ENCODE measurements at regions not wholly inside any gene's neighbourhood (a gene's known extent, or its start where the extent isn't known, plus 50 kb on each side); places are given as distances from the start of the nearest gene placed in this dataset.

DNA sequence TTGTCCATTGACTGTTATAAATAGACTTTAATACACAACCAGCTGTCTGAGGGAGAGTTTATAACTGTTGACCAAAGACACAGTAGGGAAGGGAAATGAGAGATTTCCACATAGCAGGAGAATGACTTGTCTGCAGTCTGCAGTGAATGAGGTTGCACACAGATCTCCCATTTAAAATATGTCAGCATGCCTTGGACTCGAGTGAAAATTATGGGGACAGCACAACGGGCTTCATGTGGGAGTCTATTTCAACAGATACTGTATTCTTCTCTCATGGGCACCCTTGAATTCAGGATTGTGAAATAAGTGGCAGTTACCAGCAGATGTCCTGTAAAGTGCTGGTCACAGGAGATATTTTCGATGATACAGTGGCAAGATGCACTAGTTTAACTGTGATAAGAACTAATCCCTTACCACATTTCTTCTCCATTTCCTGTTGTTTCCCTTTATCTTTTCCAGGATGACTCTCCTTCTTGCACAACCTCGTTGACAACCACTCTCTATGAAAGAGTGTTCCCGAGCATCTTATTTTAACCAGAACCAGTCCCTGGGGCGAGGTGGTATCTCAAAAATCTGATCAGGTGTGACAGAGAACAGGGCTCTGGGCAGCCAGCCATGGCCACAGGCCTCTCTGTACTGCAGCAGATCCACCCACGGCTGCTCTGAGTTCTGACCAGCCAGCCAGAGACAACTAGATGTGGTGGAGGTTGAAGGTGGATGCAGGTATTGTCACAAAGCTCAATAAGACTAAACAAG is 51.5 kb upstream of the MAP3K1 start:
- in situ Hi-C loops (cut with MboI; ENCODE audit: low sequenced_read_pairs in 4 of 4), result no loop called here
- no peaks in the 10 kb centered on the region for H3K9me3 ChIP-seq
- TF ChIP-seq, protein P1, sequence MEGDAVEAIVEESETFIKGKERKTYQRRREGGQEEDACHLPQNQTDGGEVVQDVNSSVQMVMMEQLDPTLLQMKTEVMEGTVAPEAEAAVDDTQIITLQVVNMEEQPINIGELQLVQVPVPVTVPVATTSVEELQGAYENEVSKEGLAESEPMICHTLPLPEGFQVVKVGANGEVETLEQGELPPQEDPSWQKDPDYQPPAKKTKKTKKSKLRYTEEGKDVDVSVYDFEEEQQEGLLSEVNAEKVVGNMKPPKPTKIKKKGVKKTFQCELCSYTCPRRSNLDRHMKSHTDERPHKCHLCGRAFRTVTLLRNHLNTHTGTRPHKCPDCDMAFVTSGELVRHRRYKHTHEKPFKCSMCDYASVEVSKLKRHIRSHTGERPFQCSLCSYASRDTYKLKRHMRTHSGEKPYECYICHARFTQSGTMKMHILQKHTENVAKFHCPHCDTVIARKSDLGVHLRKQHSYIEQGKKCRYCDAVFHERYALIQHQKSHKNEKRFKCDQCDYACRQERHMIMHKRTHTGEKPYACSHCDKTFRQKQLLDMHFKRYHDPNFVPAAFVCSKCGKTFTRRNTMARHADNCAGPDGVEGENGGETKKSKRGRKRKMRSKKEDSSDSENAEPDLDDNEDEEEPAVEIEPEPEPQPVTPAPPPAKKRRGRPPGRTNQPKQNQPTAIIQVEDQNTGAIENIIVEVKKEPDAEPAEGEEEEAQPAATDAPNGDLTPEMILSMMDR (IDR thresholded peaks at IDR 0.05 in 4 of 5, conservative IDR thresholded peaks at IDR 0.05 in 1 of 5), result no peak
- TF ChIP-seq POLR2A (IDR thresholded peaks at IDR 0.05), result no peak
- no peak for DNase-seq
- H3K4me3 ChIP-seq, result no peak overlapping the region
- no peak overlapping the region for H3K27ac ChIP-seq
- ATAC-seq, result peak in 1 of 2 donors; percentile 27
- intact Hi-C loops (cut with DNase I; ENCODE audit: low total_unique reads), result no loop called here
- H3K36me3 ChIP-seq, result no peaks in the 10 kb centered on the region
- H3K27me3 ChIP-seq, result no peaks in the 10 kb centered on the region
- no peaks in the 10 kb centered on the region for H3K4me1 ChIP-seq

DNA sequence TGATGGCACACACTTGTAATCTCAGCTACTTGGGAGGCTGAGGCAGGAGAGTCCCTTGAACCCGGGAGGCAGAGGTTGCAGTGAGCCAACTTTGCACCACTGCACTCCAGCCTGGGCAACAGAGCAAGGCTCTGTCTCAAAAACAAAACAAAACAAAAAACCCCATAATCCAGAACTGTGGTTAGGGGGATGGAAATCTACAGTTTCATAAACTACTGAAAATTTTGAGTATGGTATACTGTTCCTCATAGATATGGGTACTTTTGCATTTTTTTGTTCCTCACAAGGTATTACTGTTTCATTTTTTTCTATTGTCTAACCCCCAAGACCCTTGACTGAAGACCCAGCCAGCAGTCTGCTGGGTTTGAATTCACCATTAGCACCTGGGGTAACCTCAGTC is 52.2 kb upstream of the MAP3K1 start:
- in situ Hi-C loops (cut with MboI; ENCODE audit: low sequenced_read_pairs in 4 of 4), result no loop called here
- DNase-seq (no peak), ATAC-seq (no peak)
- intact Hi-C loops (cut with DNase I; ENCODE audit: low total_unique reads), result no loop called here
- no peak overlapping the region for H3K4me3 ChIP-seq
- TF ChIP-seq POLR2A (IDR thresholded peaks at IDR 0.05), result no peak
- TF ChIP-seq, protein P1 (IDR thresholded peaks at IDR 0.05 in 4 of 5, conservative IDR thresholded peaks at IDR 0.05 in 1 of 5), result no peak
- H3K36me3 ChIP-seq, result no peaks in the 10 kb centered on the region
- H3K9me3 ChIP-seq, result no peaks in the 10 kb centered on the region
- no peaks in the 10 kb centered on the region for H3K4me1 ChIP-seq
- H3K27ac ChIP-seq, result no peak overlapping the region
- no peaks in the 10 kb centered on the region for H3K27me3 ChIP-seq

DNA sequence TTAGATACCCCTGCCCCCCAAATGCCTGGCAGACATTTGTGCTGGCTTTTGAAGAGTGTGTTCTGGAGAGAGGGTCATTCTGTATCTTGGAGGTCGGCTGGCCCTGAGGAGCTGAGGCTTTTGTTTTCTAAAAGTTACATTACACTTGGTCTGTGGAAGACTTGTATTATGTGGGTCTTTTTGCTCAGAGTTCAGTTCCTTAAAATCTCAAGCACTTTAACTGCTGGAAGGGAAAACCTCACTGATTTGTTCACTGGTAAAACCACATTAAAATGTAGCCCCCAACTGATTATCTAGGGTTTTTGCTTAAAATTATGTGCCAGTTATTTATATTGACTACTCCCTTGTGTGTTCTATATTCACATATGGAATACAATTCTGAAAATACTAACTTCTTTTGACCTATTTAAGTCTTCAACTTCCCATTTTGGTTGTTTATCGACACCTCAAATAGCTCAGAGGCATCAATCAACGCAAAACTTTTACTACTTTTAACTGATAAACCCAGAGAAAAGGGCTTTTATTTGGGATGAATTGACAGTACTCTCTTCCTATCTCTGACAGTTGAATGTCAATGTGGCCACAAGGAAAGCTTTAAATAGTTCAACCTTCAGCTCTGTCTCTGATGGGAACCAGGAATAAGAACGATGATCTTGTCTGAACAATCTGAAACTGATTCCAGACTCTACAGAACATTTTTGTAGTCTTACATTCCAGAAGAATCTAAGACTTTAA is 54.0 kb upstream of the MAP3K1 start:
- in situ Hi-C loops (cut with MboI; ENCODE audit: low sequenced_read_pairs in 4 of 4) (no loop called here), intact Hi-C loops (cut with DNase I; ENCODE audit: low total_unique reads) (no loop called here)
- no peak overlapping the region for H3K27ac ChIP-seq
- no peaks in the 10 kb centered on the region for H3K27me3 ChIP-seq
- H3K4me3 ChIP-seq, result no peak overlapping the region
- no peaks in the 10 kb centered on the region for H3K9me3 ChIP-seq
- ATAC-seq (no peak), DNase-seq (no peak)
- no peaks in the 10 kb centered on the region for H3K36me3 ChIP-seq
- H3K4me1 ChIP-seq, result no peaks in the 10 kb centered on the region
- no peak for TF ChIP-seq POLR2A (IDR thresholded peaks at IDR 0.05)
- TF ChIP-seq, protein P1 (IDR thresholded peaks at IDR 0.05 in 4 of 5, conservative IDR thresholded peaks at IDR 0.05 in 1 of 5), result no peak

DNA sequence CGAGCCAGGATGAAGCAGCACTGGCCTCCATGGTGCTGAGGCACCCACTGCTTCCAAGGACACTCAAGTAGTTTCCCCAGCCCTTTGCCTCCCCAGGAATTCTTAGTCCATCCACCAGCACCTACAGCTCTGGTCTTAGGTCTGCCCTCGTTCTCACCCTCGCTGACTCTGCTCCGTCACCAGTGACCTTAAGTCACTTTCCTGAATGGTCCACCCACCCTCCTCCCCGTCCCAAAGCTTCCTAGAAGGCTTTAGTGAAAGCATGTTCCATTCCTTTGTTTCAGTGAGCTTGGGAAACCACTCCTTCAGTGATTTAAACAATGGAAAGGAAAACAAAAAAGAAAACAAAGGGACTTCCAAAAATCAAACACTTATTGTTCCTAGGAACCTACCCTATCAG is 54.6 kb upstream of the MAP3K1 start:
- in situ Hi-C loops (cut with MboI; ENCODE audit: low sequenced_read_pairs in 4 of 4), result no loop called here
- TF ChIP-seq, protein P1 (IDR thresholded peaks at IDR 0.05 in 4 of 5, conservative IDR thresholded peaks at IDR 0.05 in 1 of 5), result no peak
- TF ChIP-seq POLR2A (IDR thresholded peaks at IDR 0.05), result no peak
- intact Hi-C loops (cut with DNase I; ENCODE audit: low total_unique reads), result no loop called here
- ATAC-seq (no peak), DNase-seq (no peak)
- H3K4me3 ChIP-seq, result no peak overlapping the region
- H3K27me3 ChIP-seq, result no peaks in the 10 kb centered on the region
- no peaks in the 10 kb centered on the region for H3K9me3 ChIP-seq
- H3K36me3 ChIP-seq, result no peaks in the 10 kb centered on the region
- H3K4me1 ChIP-seq, result no peaks in the 10 kb centered on the region
- no peak overlapping the region for H3K27ac ChIP-seq

Measured in gastrocnemius medialis (tissue), 4 donors.